ENCODE measurements at regions not wholly inside any gene's neighbourhood (a gene's known extent, or its start where the extent isn't known, plus 50 kb on each side); places are given as distances from the start of the nearest gene placed in this dataset.
"Not testable (repeated sequence)": the region's sequence is repeated elsewhere in the genome, so short reads cannot be mapped to it uniquely, and the experiment has no call there.

GRCh38 chr18:1806884-1807615 lies 764.3 kb downstream of the METTL4 start:
- DNase-seq (ENCODE audit: low read depth in 1 of 2, low spot score in 1 of 2), result peak in 1 of 2 experiments; percentile 4
- in situ Hi-C loops (cut with HindIII; ENCODE audit: low pct_unique_long_range_greater_than_20kb, low sequenced_read_pairs), result no loop called here
- TF ChIP-seq JUND (IDR thresholded peaks at IDR 0.05; ENCODE audit: low read depth), result no peak

DNA sequence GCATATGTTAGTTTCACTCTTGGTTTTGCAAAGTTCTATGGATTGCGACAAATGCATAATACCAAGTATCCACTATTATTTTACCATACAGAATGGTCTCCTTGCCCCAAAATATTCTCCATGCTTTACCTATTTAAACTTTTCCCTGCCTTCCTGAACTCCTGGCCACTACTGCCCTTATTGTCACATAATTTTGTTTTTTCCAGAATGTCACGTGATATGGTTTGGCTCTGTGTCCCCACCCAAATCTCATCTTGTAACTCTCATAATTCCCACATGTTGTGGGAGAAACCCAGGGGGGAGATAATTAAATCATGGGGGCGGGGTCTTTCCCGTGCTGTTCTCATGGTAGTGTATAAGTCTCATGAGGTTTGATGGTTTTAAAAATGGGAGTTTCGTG lies 760.0 kb downstream of the METTL4 start:
- no peak for DNase-seq (ENCODE audit: low read depth in 1 of 2, low spot score in 1 of 2)
- in situ Hi-C loops (cut with HindIII; ENCODE audit: low pct_unique_long_range_greater_than_20kb, low sequenced_read_pairs), result no loop called here
- no peak for TF ChIP-seq JUND (IDR thresholded peaks at IDR 0.05; ENCODE audit: low read depth)

GRCh38 chr18:1825296-1825695 lies 746.0 kb downstream of the METTL4 start:
- no peak for TF ChIP-seq JUND (IDR thresholded peaks at IDR 0.05; ENCODE audit: low read depth)
- DNase-seq (ENCODE audit: low read depth in 1 of 2, low spot score in 1 of 2), result no peak
- in situ Hi-C loops (cut with HindIII; ENCODE audit: low pct_unique_long_range_greater_than_20kb, low sequenced_read_pairs), result no loop called here

GRCh38 chr18:1840878-1841277 lies 730.4 kb downstream of the METTL4 start:
- no peak for TF ChIP-seq JUND (IDR thresholded peaks at IDR 0.05; ENCODE audit: low read depth)
- no peak for DNase-seq (ENCODE audit: low read depth in 1 of 2, low spot score in 1 of 2)
- in situ Hi-C loops (cut with HindIII; ENCODE audit: low pct_unique_long_range_greater_than_20kb, low sequenced_read_pairs), result no loop called here

DNA sequence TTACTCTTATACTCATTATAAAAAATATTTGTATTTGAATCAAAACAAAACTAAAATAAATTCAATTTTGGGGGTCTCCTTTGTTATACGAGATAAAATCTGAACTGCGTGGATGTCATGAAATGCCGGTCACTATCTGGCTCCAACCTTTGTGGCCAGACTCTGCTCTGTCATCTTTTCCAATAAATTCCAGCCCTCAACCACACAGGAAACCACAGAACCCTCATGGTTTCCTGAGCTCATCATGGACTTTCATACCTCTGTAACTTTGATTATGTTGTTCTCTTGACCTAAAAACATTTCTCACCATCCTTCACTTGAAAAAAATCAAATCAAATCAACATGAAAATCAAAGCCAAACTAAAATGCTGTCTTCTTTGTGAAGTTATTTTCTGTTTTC lies 724.7 kb downstream of the METTL4 start:
- TF ChIP-seq JUND (IDR thresholded peaks at IDR 0.05; ENCODE audit: low read depth), result no peak
- in situ Hi-C loops (cut with HindIII; ENCODE audit: low pct_unique_long_range_greater_than_20kb, low sequenced_read_pairs), result no loop called here
- no peak for DNase-seq (ENCODE audit: low read depth in 1 of 2, low spot score in 1 of 2)

DNA sequence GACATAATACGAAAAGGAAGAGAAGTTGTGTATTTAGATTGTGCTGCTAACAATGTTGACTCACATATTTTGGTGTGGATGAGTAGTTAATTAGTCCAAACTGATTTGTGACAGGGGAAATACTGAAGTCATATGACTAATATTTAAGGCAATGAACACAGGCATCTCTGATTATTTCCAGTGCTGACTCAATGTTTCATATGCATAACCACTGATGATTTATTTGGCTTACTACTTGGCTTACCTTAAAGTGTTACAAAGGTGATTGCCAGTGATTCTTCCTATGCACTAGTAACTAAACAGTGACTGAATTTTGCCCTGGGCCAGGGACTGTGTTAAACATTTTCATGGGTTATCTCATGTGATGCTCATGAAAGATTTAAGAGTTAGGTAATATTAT lies 722.6 kb downstream of the METTL4 start:
- DNase-seq (ENCODE audit: low read depth in 1 of 2, low spot score in 1 of 2), result no peak
- in situ Hi-C loops (cut with HindIII; ENCODE audit: low pct_unique_long_range_greater_than_20kb, low sequenced_read_pairs), result no loop called here
- no peak for TF ChIP-seq JUND (IDR thresholded peaks at IDR 0.05; ENCODE audit: low read depth)

GRCh38 chr18:1849386-1849785 lies 721.9 kb downstream of the METTL4 start:
- in situ Hi-C loops (cut with HindIII; ENCODE audit: low pct_unique_long_range_greater_than_20kb, low sequenced_read_pairs), result no loop called here
- TF ChIP-seq JUND (IDR thresholded peaks at IDR 0.05; ENCODE audit: low read depth), result no peak
- no peak for DNase-seq (ENCODE audit: low read depth in 1 of 2, low spot score in 1 of 2)

DNA sequence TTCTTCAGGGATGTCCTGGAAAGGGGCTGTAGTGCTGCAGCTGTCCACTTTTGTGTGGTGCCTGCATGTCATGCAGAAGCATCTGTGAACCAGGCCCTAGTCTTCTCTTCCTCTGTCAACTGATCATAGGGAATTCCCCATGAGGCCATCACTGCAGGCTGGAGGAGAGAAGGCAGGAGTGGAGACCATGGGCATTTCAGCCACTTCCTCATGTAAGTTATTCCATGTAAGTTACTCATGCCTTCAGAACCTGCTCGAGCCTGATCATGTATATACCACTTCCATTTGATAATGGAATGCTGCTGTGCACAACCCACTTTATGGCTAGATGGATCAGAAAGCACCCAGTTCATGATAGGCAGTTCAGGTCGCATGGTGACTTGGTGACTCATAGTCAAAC lies 714.0 kb downstream of the METTL4 start:
- DNase-seq (ENCODE audit: low read depth in 1 of 2, low spot score in 1 of 2), result not testable (repeated sequence)

DNA sequence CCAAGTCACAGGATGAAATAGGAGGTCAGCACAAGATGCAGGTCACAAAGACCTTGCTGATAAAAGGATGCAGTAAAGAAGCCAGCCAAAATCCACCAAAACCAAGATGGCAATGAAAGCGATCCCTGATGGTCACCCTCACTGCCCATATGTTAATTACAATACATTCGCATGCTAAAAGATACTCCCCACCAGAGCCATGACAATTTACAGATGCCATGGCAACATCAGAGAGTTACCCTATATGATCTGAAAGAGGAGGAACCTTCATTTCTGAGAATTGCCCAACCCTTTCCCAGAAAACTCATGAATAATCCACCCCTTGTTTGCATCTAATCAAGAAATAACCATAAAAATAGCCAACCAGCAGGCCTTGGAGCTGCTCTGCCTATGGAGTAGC lies 709.8 kb downstream of the METTL4 start:
- in situ Hi-C loops (cut with HindIII; ENCODE audit: low pct_unique_long_range_greater_than_20kb, low sequenced_read_pairs), result no loop called here
- DNase-seq (ENCODE audit: low read depth in 1 of 2, low spot score in 1 of 2), result no peak
- TF ChIP-seq JUND (IDR thresholded peaks at IDR 0.05; ENCODE audit: low read depth), result no peak

More for the DNA sequence above, 714.0 kb downstream of the METTL4 start:
- in situ Hi-C loops (cut with HindIII; ENCODE audit: low pct_unique_long_range_greater_than_20kb, low sequenced_read_pairs), result not testable (repeated sequence)

DNA sequence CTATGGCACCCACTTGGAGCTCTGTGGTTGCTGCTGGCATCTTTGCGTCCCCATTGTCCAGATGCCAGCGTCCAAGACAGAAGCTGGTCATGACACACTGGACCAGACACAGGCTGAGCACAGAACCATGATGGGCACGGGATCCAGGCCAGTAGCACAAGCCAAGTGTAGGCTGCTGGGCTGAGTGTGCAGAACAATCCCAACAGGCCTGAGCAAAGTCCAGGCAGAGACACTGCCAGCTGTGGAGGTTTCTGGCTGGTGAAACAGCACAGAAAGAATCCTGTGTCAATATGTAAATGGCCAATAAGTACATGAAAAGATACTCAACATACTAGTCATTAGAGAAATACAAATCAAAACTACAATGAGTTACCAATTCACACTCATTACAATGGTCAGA lies 705.4 kb downstream of the METTL4 start:
- DNase-seq (ENCODE audit: low read depth in 1 of 2, low spot score in 1 of 2), result no peak
- in situ Hi-C loops (cut with HindIII; ENCODE audit: low pct_unique_long_range_greater_than_20kb, low sequenced_read_pairs), result no loop called here
- no peak for TF ChIP-seq JUND (IDR thresholded peaks at IDR 0.05; ENCODE audit: low read depth)

DNA sequence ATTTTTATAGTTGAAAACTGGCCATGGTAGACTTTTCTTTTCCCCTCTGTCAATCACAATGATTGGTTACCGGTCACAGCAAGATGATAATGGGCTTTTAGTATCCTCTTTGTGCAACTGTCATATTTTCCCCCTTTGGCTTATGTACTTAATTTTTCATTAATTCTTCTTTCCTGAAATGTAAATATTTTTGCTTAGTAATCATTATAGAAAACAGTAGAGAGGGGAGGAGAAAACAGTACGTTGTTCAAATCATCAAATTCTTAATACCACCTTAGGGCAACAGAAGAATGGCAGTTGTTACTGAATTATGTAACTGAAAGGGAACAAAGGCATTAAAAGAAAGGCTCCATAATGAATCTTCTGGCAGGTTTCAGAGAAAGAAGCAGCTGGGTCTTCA lies 699.0 kb downstream of the METTL4 start:
- in situ Hi-C loops (cut with HindIII; ENCODE audit: low pct_unique_long_range_greater_than_20kb, low sequenced_read_pairs), result no loop called here
- no peak for DNase-seq (ENCODE audit: low read depth in 1 of 2, low spot score in 1 of 2)
- TF ChIP-seq JUND (IDR thresholded peaks at IDR 0.05; ENCODE audit: low read depth), result no peak

- DNase-seq (ENCODE audit: low read depth in 1 of 2, low spot score in 1 of 2), result no peak
- in situ Hi-C loops (cut with HindIII; ENCODE audit: low pct_unique_long_range_greater_than_20kb, low sequenced_read_pairs), result no loop called here
- TF ChIP-seq JUND (IDR thresholded peaks at IDR 0.05; ENCODE audit: low read depth), result no peak
These were observed 696.1 kb downstream of the METTL4 start for GRCh38 chr18:1875219-1875618.

- in situ Hi-C loops (cut with HindIII; ENCODE audit: low pct_unique_long_range_greater_than_20kb, low sequenced_read_pairs), result no loop called here
- no peak for DNase-seq (ENCODE audit: low read depth in 1 of 2, low spot score in 1 of 2)
- TF ChIP-seq JUND (IDR thresholded peaks at IDR 0.05; ENCODE audit: low read depth), result no peak
These were observed 686.7 kb downstream of the METTL4 start for GRCh38 chr18:1884623-1885022.

DNA sequence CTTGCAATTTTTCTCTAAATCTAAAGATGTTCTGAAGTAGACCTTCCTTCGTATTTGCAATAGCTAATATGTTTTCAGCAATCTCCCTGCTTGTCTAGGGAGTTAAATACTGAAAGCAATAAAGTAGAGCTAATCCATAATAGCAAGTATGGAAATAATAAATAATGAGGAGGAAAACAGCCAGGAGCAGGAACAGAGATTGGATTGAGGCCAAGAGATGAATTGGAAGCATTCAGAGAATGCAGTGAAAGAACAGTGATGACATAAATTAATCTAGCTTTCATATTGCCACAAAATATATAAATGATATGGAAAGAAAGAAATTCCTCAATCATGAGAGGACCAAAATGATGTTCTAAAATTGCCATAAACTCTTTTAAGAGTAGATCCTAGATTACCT lies 679.7 kb downstream of the METTL4 start:
- in situ Hi-C loops (cut with HindIII; ENCODE audit: low pct_unique_long_range_greater_than_20kb, low sequenced_read_pairs), result no loop called here
- DNase-seq (ENCODE audit: low read depth in 1 of 2, low spot score in 1 of 2), result no peak
- TF ChIP-seq JUND (IDR thresholded peaks at IDR 0.05; ENCODE audit: low read depth), result no peak
